ACC112 (cell line): ENCODE measurements at regions not wholly inside any gene's neighbourhood (a gene's known extent, or its start where the extent isn't known, plus 50 kb on each side); places are given as distances from the start of the nearest gene placed in this dataset.
"Not testable (repeated sequence)": the region's sequence is repeated elsewhere in the genome, so short reads cannot be mapped to it uniquely, and the experiment has no call there.

Experiments used
- H2AFZ ChIP-seq: fragments of 200-600 bp; sonication (generic); one replicate; pipeline ENCODE4 v1.6.0; 2017; ENCODE audit warnings: antibody characterized with exemption, low read length; ENCODE audit not compliant: unreplicated experiment
- H3K27ac ChIP-seq: fragments of 200-600 bp; sonication (generic); 2 replicates; pipeline ENCODE4 v1.5.1; 2014; ENCODE audit warnings: low read depth, mild to moderate bottlenecking, antibody characterized with exemption, low read length, moderate library complexity
- H3K27me3 ChIP-seq: fragments of 200-600 bp; sonication (generic); 2 replicates; pipeline ENCODE4 v1.6.1; 2014; ENCODE audit warnings: mild to moderate bottlenecking, antibody characterized with exemption, low read length, moderate library complexity, mixed read lengths; ENCODE audit not compliant: insufficient read depth
- H3K36me3 ChIP-seq: fragments of 200-600 bp; sonication (generic); 2 replicates; pipeline ENCODE4 v1.6.1; 2016; ENCODE audit warnings: mild to moderate bottlenecking, antibody characterized with exemption, low read length, moderate library complexity, mixed read lengths; ENCODE audit not compliant: insufficient read depth
- H3K4me1 ChIP-seq: fragments of 200-600 bp; sonication (generic); one replicate; pipeline ENCODE4 v1.6.1; 2016; ENCODE audit warnings: low read length, mixed read lengths; ENCODE audit not compliant: insufficient read depth, unreplicated experiment, control insufficient read depth
- H3K4me3 ChIP-seq: fragments of 200-600 bp; sonication (generic); 2 replicates; pipeline ENCODE4 v1.5.1; 2014; ENCODE audit warnings: mild to moderate bottlenecking, low read depth, low read length
- H3K79me2 ChIP-seq: fragments of 200-600 bp; sonication (generic); one replicate; pipeline ENCODE4 v1.6.0; 2016; ENCODE audit warnings: low read length; ENCODE audit not compliant: control insufficient read depth, unreplicated experiment, insufficient read depth

DNA sequence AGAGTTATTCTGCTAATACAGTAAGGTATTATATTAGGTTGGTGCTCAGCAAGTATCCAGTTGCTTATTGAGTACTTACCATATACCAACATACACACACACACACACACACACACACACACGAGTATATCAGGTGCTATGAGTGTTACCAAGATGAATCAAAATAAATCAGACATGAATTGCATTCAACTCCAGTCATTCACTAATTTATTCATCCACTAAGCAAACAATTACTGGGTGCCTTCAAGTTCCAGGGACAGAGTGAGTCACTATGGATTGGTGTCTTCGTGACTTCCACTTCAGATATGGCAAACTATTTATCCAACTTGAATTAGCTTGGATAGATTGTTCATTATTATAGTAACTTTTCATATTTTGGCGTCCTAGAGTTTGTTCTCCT lies 140.7 kb upstream of the SLC44A1 start:
- H2AFZ ChIP-seq, result no peak overlapping the region
- no peaks in the 10 kb centered on the region for H3K79me2 ChIP-seq
- no peak overlapping the region for H3K27ac ChIP-seq
- H3K36me3 ChIP-seq, result no peaks in the 10 kb centered on the region
- no peak overlapping the region for H3K4me3 ChIP-seq
- no peaks in the 10 kb centered on the region for H3K27me3 ChIP-seq
- H3K4me1 ChIP-seq, result no peaks in the 10 kb centered on the region

DNA sequence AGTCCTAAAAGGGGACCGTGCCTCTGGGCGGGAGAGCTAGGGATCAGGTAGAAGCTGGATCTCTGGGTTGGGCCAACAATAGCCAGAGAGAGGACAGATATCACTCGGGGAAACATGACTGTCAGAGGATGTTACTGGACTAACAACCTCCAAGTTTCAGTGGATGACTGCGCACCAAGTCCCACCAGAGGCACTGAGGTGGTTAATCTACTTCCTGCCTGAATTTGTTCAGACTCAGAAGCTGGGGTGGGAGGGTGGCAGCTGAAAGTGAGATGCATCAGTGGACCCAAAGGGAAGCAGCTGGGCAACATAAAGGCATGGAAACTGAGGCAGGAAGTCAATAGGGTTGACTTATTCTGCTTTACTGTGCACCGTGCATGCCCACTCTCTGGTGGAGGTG lies 130.1 kb upstream of the SLC44A1 start:
- Histone ChIP-seq H3K4me1 (no peaks in the 10 kb centered on the region), H2AFZ (no peak overlapping the region)

DNA sequence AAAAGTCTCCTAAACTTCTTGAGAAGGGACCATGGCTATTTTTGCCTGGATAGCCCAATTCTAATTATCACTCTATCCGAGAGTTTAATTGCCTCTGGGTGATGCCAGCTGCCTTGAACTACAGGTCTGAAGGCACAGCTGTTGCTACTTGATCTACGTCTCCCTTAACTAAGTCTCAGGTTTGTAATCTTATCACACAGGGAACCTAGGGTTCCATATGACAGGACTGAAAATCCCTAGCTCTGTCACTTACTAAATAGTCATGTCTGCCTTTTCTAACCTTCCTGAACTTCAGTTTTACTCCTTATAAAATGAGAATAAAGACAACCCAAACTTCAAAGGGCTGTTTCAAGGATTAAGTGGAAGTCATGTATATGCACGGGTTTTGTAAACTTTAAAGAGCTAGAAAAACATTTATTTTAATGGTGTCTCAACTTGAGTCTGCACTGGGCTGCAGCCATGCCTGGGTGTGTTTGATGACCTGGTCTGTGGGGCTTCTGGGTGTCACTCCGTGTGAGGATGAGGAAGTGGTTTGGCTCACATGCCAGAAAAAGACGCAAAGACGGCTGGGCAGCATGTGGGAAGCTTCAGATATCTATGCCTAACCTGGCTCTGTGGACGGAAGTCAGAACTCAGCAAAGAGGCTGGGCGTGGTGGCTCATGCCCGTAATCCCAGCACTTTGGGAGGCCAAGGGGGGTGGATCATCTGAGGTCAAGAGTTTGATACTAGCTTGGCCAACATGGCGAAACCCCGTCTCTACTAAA lies 129.3 kb upstream of the SLC44A1 start:
- Histone ChIP-seq H3K4me1 (no peaks in the 10 kb centered on the region), H3K36me3 (no peaks in the 10 kb centered on the region), H3K27ac (no peak overlapping the region), H3K79me2 (no peaks in the 10 kb centered on the region), H3K27me3 (no peaks in the 10 kb centered on the region), H3K4me3 (no peak overlapping the region), H2AFZ (no peak overlapping the region)

More for the DNA sequence above, 130.1 kb upstream of the SLC44A1 start:
- no peaks in the 10 kb centered on the region for H3K27me3 ChIP-seq
- H3K27ac ChIP-seq, result no peak overlapping the region
- no peaks in the 10 kb centered on the region for H3K79me2 ChIP-seq
- no peaks in the 10 kb centered on the region for H3K36me3 ChIP-seq
- no peak overlapping the region for H3K4me3 ChIP-seq

DNA sequence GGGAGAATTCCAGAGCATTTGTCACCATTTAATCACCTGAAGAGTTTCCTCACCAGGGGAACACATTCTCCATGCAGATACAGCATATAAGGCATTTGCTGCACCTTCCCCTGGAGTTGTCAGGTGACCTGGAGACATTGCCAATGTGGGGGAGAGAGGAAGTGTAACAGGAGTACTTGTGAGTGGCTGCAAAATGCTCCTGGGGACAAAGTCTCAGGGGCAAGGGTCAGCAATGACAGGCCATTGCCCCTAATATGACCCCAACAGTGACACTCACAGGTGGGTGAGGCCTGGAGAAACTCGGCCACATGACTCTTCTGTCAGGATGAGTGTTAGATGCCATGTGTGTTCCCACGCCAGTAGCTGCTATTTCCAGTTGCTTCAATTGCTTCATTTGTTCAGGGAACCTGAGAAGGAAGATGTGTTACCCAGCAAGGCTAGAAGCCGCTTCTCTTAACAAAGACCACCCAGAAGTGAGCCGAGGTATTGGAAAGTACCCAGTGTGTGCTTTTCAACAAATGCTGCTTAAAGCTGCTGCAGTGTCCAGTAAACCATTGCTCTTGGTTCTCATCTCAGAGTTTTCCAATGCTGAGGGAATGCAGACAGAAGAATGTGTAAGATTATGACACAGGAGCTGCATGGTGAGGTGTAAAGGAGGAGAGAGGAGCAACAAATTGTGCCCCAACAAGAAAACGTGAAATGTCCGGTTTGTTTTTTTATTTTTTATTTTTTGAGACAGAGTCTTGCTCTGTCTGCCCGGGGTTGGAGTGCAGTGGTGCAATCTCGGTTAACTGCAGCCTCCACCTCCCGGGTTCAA lies 128.2 kb upstream of the SLC44A1 start:
- H3K4me3 ChIP-seq, result no peak overlapping the region
- H3K27me3 ChIP-seq, result no peaks in the 10 kb centered on the region
- H3K36me3 ChIP-seq, result no peaks in the 10 kb centered on the region
- H2AFZ ChIP-seq, result no peak overlapping the region
- no peaks in the 10 kb centered on the region for H3K79me2 ChIP-seq
- no peaks in the 10 kb centered on the region for H3K4me1 ChIP-seq
- H3K27ac ChIP-seq, result no peak overlapping the region

DNA sequence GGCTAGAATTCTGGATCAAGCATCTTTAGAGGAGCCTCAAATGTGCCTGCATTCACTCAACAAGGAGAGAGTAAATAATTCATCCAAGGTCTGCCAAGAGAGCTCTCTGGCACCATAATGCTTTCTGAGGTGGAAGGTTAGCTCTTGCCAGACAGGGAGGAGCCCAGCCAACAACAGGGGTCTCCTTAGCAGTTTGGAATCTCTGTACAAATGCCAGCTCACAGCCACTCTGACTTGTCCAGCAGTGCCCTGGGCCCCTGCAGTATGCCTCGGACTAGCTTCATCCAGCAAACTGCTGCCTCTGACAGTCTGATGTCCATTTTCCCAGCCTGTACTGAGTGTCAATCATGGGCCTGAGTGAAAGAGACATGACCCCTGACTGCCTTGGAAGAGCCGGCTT lies 127.2 kb upstream of the SLC44A1 start:
- Histone ChIP-seq H3K4me1 (no peaks in the 10 kb centered on the region), H3K27ac (no peak overlapping the region), H3K79me2 (no peaks in the 10 kb centered on the region), H2AFZ (no peak overlapping the region), H3K4me3 (no peak overlapping the region), H3K27me3 (no peaks in the 10 kb centered on the region), H3K36me3 (no peaks in the 10 kb centered on the region)

DNA sequence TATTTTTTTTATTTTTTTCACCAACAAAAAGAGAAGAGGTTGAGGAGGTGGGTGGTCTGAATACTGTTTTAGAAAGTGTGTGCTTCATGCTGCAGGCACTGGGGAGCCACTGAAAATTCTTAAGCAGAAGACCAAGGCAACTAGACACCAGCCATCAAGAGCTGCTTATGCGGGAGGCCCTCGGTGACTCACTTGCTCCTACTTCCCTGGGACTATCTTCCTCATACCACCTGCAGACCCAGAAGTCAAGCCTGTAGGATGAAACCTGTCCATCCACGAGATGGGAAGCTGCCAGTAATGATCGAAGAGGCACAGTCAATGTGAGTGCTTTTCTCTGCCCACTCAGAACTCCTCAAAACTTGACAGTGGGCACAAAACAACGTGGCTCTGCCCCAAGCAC lies 125.8 kb upstream of the SLC44A1 start:
- Histone ChIP-seq H3K36me3 (no peaks in the 10 kb centered on the region), H3K79me2 (no peaks in the 10 kb centered on the region), H3K4me1 (no peaks in the 10 kb centered on the region), H3K27me3 (no peaks in the 10 kb centered on the region), H3K4me3 (no peak overlapping the region), H2AFZ (no peak overlapping the region), H3K27ac (no peak overlapping the region)

DNA sequence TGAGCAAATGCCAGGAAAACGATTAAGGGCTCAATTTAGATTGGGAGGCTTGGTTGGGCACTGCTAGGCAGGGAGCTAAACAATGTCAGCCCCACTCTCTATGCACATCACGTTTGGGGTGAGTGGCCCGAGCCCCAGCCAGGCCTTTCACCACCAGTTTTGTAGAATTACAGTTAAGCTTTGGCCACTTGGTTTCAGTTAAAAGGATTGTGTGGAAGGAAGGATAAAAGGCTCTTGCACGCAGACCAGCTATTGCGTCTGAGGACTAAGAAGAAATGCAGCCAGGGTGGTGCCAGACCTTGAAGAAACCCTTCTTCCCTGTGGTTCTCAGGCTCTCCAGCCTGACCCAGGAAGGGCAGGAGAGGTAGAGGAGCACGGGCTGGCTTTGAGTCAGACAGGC lies 125.3 kb upstream of the SLC44A1 start:
- H2AFZ ChIP-seq, result no peak overlapping the region
- H3K36me3 ChIP-seq, result no peaks in the 10 kb centered on the region
- H3K27ac ChIP-seq, result no peak overlapping the region

DNA sequence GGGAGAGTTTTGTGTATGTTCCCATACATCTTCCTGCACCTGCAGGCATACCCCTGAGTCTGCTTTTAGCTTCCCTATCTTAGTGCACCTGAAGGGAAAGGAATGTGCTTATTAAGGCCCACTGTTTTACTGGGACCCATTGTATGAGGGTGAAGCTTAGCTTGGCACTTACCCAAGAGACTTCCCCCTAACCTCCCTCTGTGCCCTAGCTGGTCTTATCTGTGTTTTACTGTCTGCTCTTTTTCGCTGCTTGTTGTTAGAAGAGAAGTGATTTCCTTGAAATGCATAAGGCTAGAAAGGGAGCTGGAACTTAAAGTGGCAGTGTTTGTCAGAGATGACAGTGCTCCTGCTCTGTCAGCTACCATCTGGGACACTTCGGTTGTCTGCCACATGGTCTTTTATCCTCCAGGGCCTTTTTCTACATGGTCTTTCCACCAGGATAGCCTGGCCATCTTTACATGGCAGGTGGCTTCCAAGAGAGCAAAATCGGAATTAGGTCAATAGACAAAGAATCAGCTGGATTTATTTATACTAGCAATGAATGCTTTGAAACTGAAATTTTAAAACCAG lies 122.5 kb upstream of the SLC44A1 start:
- no peaks in the 10 kb centered on the region for H3K27me3 ChIP-seq
- no peak overlapping the region for H3K27ac ChIP-seq
- H3K79me2 ChIP-seq, result no peaks in the 10 kb centered on the region
- peaks cover 5% of the 10 kb centered on the region for H3K4me1 ChIP-seq
- no peak overlapping the region for H3K4me3 ChIP-seq
- no peak overlapping the region for H2AFZ ChIP-seq
- H3K36me3 ChIP-seq, result no peaks in the 10 kb centered on the region

More for the DNA sequence above, 125.3 kb upstream of the SLC44A1 start:
- Histone ChIP-seq H3K27me3 (no peaks in the 10 kb centered on the region), H3K4me3 (no peak overlapping the region), H3K4me1 (no peaks in the 10 kb centered on the region), H3K79me2 (no peaks in the 10 kb centered on the region)

DNA sequence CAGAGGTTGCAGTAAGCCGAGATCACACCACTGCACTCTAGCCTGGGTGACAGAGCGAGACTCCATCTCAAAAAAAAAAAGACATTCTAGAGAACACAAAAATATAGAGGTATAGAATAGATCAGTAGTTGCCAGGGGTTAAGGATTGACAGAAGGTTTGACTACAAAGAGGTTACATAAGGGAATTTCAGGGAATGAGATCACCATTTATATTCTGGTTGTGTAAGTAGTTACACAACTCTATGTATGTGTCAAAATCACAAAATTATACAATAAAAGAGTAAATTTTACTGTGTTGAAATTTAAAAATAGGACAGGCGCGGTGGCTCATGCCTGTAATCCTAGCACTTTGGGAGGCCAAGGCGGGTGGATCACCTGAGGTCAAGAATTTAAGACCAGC lies 119.9 kb upstream of the SLC44A1 start:
- not testable (repeated sequence) for H2AFZ ChIP-seq, H3K27ac ChIP-seq, H3K27me3 ChIP-seq, H3K4me3 ChIP-seq, H3K36me3 ChIP-seq, H3K79me2 ChIP-seq
- peaks cover 15% of the 10 kb centered on the region for H3K4me1 ChIP-seq

DNA sequence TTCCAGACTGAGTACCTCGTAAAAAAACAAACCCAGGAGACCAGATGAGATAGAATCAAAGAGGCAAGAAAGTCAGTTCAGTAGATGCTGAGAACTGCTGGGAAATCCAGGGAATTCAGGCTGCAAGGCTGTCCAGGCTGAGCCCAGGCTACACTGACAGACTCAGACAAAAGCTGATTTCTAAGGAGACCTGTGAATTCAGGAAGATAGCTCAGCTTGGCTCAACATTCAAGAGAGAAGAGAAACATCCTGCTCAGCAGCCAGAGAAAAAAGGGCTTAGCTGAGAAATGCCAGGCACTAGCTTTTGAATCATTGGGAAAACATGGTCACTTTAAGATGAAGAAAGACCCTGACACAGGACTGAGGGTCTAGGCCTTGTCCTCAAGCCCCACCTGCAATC lies 118.2 kb upstream of the SLC44A1 start:
- Histone ChIP-seq H3K27ac (no peak overlapping the region), H3K4me1 (peaks cover 15% of the 10 kb centered on the region), H3K79me2 (no peaks in the 10 kb centered on the region), H3K4me3 (no peak overlapping the region), H3K36me3 (no peaks in the 10 kb centered on the region), H3K27me3 (no peaks in the 10 kb centered on the region), H2AFZ (no peak overlapping the region)

DNA sequence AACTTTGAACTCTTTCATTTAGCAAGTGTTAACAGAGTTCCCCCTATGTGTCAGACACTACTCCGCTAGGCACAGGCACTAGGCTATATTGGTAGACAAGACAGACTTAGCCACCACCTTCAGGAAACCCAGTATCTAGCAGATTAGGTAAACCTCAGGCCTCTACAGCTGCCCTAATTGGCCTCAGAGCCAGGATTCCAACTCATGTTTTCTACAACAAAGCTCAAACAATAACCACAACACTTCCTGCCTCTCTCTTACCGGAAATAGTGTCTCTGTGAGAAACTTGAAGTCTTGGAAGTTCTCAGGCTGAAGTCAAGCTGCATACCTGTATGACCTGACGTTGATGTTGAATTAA lies 116.6 kb upstream of the SLC44A1 start:
- no peaks in the 10 kb centered on the region for H3K27me3 ChIP-seq
- H3K36me3 ChIP-seq, result no peaks in the 10 kb centered on the region
- peak overlapping the region; percentile 42; the same call in 1 of the 2 replicates for H3K27ac ChIP-seq
- peaks cover 25% of the 10 kb centered on the region for H3K4me1 ChIP-seq
- no peak overlapping the region for H2AFZ ChIP-seq
- no peak overlapping the region for H3K4me3 ChIP-seq
- H3K79me2 ChIP-seq, result no peaks in the 10 kb centered on the region
